SU-DHL-6 (cell line): ENCODE measurements at regions not wholly inside any gene's neighbourhood (a gene's known extent, or its start where the extent isn't known, plus 50 kb on each side); places are given as distances from the start of the nearest gene placed in this dataset.

ENCODE experiments used
- H2AFZ ChIP-seq: fragments of 200-600 bp; sonication (generic); 2 replicates; pipeline ENCODE4 v1.6.1; 2014; ENCODE audit warnings: low read depth, mild to moderate bottlenecking, moderate library complexity, mixed read lengths, antibody characterized with exemption, low read length; ENCODE audit not compliant: severe bottlenecking
- H3F3A ChIP-seq: fragments of 200-600 bp; shearing (Covaris generic); 2 replicates; pipeline ENCODE4 v1.6.0; 2016; ENCODE audit warnings: antibody characterized with exemption, mild to moderate bottlenecking; ENCODE audit not compliant: insufficient read depth
- H3K27ac ChIP-seq: fragments of 200-600 bp; sonication (generic); 2 replicates; pipeline ENCODE4 v1.5.1; 2016; ENCODE audit warnings: low read depth, mild to moderate bottlenecking, low read length, moderate library complexity, mixed read lengths
- H3K27me3 ChIP-seq: fragments of 200-600 bp; sonication (generic), shearing (Covaris generic); 2 replicates; pipeline ENCODE4 v1.6.0; 2014; ENCODE audit warnings: mild to moderate bottlenecking, low read length
- H3K36me3 ChIP-seq: fragments of 200-600 bp; sonication (generic); 2 replicates; pipeline ENCODE4 v1.6.1; 2014; ENCODE audit warnings: mild to moderate bottlenecking, low read length, mixed read lengths
- H3K4me2 ChIP-seq: fragments of 300-600, 200-600 bp; shearing (Covaris generic), sonication (generic); 2 replicates; pipeline ENCODE4 v1.6.0; 2014; ENCODE audit warnings: low read length, low read depth, mild to moderate bottlenecking; ENCODE audit not compliant: poor library complexity, severe bottlenecking
- H3K4me3 ChIP-seq: fragments of 200-600 bp; sonication (generic); 2 replicates; pipeline ENCODE4 v1.5.1; 2014; ENCODE audit warnings: antibody characterized with exemption, low read length, mild to moderate bottlenecking, mixed read lengths; ENCODE audit not compliant: insufficient read depth, poor library complexity, severe bottlenecking
- H3K79me2 ChIP-seq: fragments of 200-600 bp; sonication (generic); 2 replicates; pipeline ENCODE4 v1.6.1; 2014; ENCODE audit warnings: mild to moderate bottlenecking, low read length, moderate library complexity; ENCODE audit not compliant: insufficient read depth
- H3K9ac ChIP-seq: fragments of 200-600 bp; sonication (generic); 2 replicates; pipeline ENCODE4 v1.7.0; 2014; ENCODE audit warnings: mild to moderate bottlenecking, low read length
- H3K9me2 ChIP-seq: fragments of 200-600 bp; sonication (generic); replicated peaks from 2 replicates; pipeline ENCODE4 v1.6.1; 2014; ENCODE audit warnings: low read length; ENCODE audit not compliant: insufficient read depth
- H3K9me3 ChIP-seq: fragments of 200-600 bp; sonication (generic); 2 replicates; pipeline ENCODE4 v1.6.1; 2014; ENCODE audit warnings: low read length, mixed read lengths; ENCODE audit not compliant: insufficient read depth
- H4K20me1 ChIP-seq: fragments of 200-600 bp; sonication (generic); 2 replicates; pipeline ENCODE4 v1.6.1; 2014; ENCODE audit warnings: low read depth, mild to moderate bottlenecking, antibody characterized with exemption, low read length, moderate library complexity, mixed read lengths
- CTCF ChIP-seq: fragments of 200-600 bp; sonication (generic); IDR thresholded peaks from one replicate; pipeline ENCODE4 v1.5.1; 2017; ENCODE audit warnings: antibody characterized with exemption, mild to moderate bottlenecking, low read length, moderate library complexity; ENCODE audit not compliant: insufficient read depth, poor library complexity, severe bottlenecking
- EZH2phosphoT487 ChIP-seq: fragments of 200-600 bp; sonication (generic), shearing (Covaris generic); conservative IDR thresholded peaks from 2 replicates; pipeline ENCODE4 v1.6.1; 2018; ENCODE audit warnings: mild to moderate bottlenecking, antibody characterized with exemption, low read length, moderate library complexity, mixed read lengths

- Histone ChIP-seq H3K9me2 (no peaks in the 10 kb centered on the region), H3K4me2 (no peak overlapping the region), H3K9me3 (no peaks in the 10 kb centered on the region), H3K27me3 (no peaks in the 10 kb centered on the region), H3K36me3 (no peaks in the 10 kb centered on the region), H3K27ac (no peak overlapping the region), H2AFZ (no peak overlapping the region), H3K9ac (no peak overlapping the region), H3K79me2 (no peaks in the 10 kb centered on the region), H4K20me1 (no peaks in the 10 kb centered on the region), H3K4me3 (no peak overlapping the region), H3F3A (no peaks in the 10 kb centered on the region)
- TF ChIP-seq EZH2phosphoT487 (no peak), CTCF (no peak)
Observed at GRCh38 chr2:67564626-67565025, 167.5 kb downstream of the ETAA1 start.

- Histone ChIP-seq H3F3A (no peaks in the 10 kb centered on the region), H3K9ac (no peak overlapping the region)
Observed at GRCh38 chr2:67565262-67565661, 168.1 kb downstream of the ETAA1 start.

DNA sequence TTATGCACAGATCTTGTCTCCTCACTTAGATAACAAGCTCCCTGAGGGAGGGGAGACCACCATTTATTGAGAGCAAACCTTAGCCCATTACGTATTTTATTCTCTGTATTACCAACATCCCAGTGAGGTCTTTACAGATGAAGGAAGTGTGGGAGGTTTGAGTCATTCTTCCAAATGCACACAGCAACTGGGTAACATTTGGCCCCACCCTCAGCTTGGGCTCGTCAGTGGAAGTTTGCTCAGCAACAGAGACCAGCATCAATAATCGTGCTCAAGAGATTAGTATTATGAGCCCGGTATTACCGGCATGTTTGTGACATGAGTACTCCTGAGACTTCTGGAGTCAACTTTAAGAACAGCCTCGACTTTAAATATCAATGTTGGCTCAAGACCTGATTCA lies 168.6 kb downstream of the ETAA1 start:
- no peak overlapping the region for H3K9ac ChIP-seq
- H3K4me3 ChIP-seq, result no peak overlapping the region
- no peaks in the 10 kb centered on the region for H3F3A ChIP-seq
- no peaks in the 10 kb centered on the region for H3K9me3 ChIP-seq
- H4K20me1 ChIP-seq, result no peaks in the 10 kb centered on the region
- no peak overlapping the region for H3K4me2 ChIP-seq
- H3K27ac ChIP-seq, result no peak overlapping the region
- H3K79me2 ChIP-seq, result no peaks in the 10 kb centered on the region
- H2AFZ ChIP-seq, result no peak overlapping the region
- H3K27me3 ChIP-seq, result no peaks in the 10 kb centered on the region
- TF ChIP-seq CTCF, result no peak
- no peak for TF ChIP-seq EZH2phosphoT487
- H3K36me3 ChIP-seq, result no peaks in the 10 kb centered on the region
- H3K9me2 ChIP-seq, result no peaks in the 10 kb centered on the region

More at GRCh38 chr2:67565262-67565661, 168.1 kb downstream of the ETAA1 start:
- H3K36me3 ChIP-seq, result no peaks in the 10 kb centered on the region
- no peak overlapping the region for H3K4me2 ChIP-seq
- H3K79me2 ChIP-seq, result no peaks in the 10 kb centered on the region
- no peak overlapping the region for H2AFZ ChIP-seq
- H3K4me3 ChIP-seq, result no peak overlapping the region
- no peak overlapping the region for H3K27ac ChIP-seq
- H3K9me2 ChIP-seq, result no peaks in the 10 kb centered on the region
- H4K20me1 ChIP-seq, result no peaks in the 10 kb centered on the region
- H3K9me3 ChIP-seq, result no peaks in the 10 kb centered on the region
- no peak for TF ChIP-seq CTCF
- TF ChIP-seq EZH2phosphoT487, result no peak
- H3K27me3 ChIP-seq, result no peaks in the 10 kb centered on the region
